SKM-1 (cell line): ENCODE measurements at regions not wholly inside any gene's neighbourhood (a gene's known extent, or its start where the extent isn't known, plus 50 kb on each side); places are given as distances from the start of the nearest gene placed in this dataset.

Source experiments
- DNase-seq: peaks from one replicate; lab custom pipeline; 2025; ENCODE audit not compliant: unreplicated experiment; lab: John Stamatoyannopoulos, UW

DNA sequence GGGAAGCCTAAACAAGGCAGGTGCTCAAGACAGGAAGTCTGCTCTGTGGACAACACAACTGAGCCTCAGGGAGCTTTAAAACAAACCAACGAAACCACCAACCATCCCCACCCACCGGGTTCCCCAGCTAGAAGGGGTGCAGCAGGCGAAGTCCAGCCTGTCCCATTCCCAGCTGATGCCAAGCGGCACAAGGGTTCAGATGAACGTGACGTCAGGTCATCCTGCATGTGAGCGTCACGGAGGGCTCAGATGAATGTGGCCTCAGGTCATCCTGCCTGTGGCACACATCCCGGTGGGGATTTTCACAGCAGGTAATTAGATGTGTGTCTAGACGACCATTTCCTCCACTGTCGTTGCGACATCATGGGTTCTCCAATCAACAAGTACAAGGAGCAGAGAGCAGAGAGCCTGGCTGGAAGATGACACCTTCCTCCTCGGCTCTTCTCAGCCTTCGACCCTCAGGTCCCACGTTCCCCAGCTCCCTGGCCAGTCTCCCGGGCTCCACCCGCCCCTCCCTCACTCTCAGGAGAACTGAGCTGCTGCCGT lies 246.5 kb downstream of the FOXL1 start:
- DNase-seq = no peak

GRCh38 chr16:86825631-86826030 lies 247.3 kb downstream of the FOXL1 start:
- no peak for DNase-seq

DNA sequence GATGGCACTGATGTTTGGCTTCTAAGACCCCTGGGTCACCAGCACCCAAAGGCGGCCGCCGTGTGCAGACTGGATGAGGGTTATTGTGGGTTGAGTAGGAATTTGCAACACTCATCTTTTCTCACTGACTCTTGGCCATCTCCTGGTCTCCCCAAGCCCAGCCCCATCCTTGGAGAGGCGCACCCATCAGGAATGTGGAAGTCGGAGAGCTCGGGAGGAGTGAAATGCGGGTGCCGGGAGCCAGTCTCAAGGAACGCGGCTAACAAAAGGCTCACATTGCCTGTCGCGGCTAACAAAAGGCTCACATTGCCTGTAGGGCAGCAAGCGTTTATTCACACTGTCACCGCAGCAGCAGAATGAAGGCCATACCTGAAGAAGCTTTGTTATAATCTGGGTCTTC lies 248.6 kb downstream of the FOXL1 start:
- DNase-seq = no peak

DNA sequence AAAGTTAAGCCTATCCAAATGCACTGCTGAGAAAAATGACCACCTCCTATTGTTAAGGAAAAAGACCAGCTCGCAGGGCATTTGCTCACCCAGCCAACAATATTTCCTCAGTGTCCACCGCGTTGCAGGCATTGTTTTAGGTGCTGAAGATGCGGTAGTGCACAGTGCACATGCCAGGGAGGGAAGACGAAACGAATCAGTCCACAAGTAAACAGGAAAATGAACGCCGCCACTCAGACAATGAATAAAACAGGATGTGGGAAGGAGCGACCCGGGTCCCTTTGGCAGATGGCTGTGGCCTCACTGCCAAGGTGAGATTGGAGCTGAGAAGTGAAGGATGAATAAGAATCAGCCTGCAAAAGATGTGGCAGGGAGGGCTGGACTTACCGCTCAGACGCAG lies 249.2 kb downstream of the FOXL1 start:
- no peak for DNase-seq

GRCh38 chr16:86828202-86828601 lies 249.9 kb downstream of the FOXL1 start:
- no peak for DNase-seq

- no peak for DNase-seq
These were observed 250.3 kb downstream of the FOXL1 start for GRCh38 chr16:86828653-86829052.

DNA sequence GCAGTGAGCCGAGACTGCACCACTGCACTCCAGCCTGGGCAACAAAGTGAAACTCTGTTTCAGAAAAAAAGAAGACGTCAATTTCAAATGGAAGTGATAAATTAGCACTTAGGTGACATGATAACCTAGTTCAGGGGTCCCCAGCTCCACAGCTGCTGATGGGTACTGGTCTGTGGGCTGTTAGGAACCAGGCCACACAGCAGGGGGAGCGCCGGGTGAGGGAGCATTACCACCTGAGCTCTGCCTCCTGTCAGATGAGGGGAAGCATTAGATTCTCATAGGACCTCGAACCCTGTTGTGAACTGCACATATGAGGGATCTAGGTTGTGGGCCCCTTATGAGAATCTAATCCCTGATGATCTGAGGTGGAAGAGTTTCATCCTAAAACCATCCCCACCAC lies 253.0 kb downstream of the FOXL1 start:
- no peak for DNase-seq

GRCh38 chr16:86833136-86833535 lies 254.8 kb downstream of the FOXL1 start:
- no peak for DNase-seq

GRCh38 chr16:86834451-86835035 lies 256.2 kb downstream of the FOXL1 start:
- DNase-seq = no peak

DNA sequence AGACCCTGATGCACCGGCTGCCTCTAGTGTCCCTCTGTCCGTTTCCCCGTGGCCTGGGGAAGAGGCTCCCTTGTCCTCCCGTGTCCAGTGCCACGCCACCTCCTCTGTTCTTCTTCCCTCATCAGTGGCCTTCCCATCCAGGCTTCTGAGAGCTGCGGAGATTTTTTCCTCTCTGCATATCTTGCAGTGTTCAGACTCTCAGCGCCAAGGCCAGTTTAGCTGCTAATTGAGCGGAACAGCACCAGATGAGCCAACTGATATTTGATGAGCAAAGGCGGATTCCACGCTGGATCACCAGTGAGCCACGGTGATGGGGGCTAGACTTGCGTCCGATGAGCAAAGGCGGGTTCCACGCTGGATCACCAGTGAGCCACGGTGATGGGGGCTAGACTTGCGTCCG lies 257.6 kb downstream of the FOXL1 start:
- no peak for DNase-seq

DNA sequence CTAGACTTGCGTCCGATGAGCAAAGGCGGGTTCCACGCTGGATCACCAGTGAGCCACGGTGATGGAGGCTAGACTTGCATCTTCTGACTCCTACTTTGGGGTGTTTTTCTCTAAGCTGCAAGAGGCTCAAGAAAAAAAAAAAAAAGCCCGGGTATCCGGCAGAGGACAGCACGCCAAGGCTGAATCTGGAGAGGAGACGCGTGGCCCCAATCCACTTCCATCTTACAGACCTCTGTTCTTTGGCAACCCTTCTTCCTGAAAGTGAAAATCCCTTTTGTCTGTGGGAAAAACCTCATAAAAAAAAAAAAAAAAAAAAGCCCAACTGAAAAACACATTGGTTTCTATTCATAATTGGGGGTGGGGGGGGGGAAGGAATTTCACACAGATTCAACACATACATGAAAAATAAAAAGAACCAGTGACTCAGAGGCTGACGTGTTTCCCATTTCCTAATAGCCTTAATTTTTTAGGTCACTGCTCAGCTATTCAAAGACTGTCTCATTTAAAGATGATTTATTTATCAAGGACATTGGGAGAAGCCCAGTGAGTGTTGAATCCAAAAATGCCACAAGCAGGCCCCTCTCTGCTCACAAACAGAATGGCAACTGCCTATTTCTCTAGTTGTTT lies 258.3 kb downstream of the FOXL1 start:
- no peak for DNase-seq

- no peak for DNase-seq
These were observed 265.5 kb downstream of the FOXL1 start for GRCh38 chr16:86843812-86844211.

DNA sequence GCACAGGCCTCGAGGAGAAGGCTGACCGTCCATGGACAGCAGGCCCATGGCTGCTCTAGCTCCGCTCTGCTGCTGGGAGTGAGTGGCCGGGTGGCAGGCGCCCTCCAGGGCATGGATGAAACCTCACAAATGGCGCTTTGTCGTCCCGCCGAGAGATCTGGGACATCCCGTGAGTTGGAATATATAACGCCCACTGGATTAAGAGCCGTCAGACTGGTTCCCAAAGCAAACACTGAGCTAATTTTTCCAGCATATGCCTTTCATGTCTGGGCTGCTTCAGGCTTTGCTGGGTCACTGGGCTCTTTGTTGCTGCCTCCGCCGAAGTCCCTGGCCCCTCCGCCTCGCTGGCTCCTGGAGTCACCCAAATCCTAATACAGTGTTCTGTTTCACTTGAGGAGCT lies 266.3 kb downstream of the FOXL1 start:
- DNase-seq = no peak

DNA sequence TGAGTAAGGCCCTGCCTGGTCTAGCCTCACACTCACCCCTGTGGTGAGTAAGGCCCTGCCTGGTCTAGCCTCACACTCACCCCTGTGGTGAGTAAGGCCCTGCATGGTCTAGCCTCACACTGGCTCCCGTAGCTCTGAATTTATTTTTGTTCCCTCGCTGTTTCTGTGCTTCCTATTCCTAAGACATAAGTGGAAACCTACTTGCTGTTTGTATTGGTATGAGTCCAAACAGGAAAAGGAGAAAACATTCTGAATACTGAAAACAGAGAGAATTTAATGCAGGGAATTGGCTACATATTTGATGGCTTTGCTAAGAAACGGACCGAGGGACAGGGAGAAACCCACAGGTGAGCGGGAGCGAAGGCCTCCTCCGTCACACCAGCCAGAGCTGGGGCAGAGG lies 267.8 kb downstream of the FOXL1 start:
- DNase-seq = no peak

- no peak for DNase-seq
These were observed 270.5 kb downstream of the FOXL1 start for GRCh38 chr16:86848821-86849220.

DNA sequence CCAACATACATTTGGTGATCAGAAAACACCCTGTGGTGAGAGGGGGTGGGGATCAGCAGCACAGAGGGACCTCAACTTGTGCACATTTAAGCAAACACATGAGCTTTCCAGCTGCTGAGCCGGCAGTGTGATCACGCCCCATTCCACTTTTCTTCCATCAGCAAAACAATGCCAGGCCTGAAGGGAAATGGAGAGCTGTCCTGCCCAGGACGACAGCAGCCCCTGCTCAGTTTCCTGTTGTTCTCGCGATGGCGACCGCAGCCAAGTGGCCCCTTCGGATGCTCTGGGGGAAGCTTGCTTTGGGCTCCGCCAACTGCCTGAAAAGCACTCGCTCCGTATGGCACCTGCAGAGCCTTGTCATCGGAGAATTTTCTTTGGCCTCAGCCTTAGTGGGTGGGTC lies 272.3 kb downstream of the FOXL1 start:
- DNase-seq = no peak

DNA sequence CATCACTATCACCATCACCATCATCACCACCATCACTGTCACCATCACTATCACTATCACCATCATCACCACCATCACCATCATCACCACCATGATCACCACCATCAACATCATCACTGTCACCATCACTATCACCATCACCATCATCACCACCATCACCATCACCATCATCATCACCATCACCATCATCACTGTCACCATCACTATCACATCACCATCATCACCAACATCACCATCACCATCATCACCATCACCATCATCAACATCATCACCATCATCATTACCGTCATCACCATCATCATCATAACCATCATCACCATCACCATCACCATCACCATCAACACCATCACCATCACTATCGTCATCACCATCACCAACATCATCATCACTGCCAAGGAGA lies 273.8 kb downstream of the FOXL1 start:
- DNase-seq = no peak

DNA sequence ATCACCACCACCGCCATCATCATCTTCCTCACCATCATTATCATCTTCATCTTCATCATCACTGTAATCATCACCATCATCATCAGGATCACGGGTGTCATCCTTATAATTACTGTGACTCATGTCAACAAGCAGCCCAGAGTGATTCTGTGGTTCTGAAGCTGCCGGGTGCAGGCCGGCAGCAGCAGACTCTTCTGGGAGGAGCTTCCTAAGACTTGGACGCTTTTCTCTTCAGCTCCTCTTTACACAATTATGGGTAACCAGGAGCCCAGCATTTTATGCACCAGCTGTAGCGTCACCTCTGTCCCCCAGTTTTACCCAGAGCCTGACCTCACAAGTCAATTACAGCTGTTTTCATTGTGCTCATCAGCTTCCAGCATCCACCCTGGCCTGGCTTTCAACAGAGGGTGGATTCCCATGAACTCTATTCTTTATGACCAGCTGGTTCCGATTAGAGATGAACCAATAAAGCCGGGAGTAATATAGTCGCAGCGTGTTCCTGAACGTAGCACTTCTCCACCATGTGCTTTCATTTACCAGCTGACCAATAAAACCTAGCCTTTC lies 275.8 kb downstream of the FOXL1 start:
- no peak for DNase-seq

DNA sequence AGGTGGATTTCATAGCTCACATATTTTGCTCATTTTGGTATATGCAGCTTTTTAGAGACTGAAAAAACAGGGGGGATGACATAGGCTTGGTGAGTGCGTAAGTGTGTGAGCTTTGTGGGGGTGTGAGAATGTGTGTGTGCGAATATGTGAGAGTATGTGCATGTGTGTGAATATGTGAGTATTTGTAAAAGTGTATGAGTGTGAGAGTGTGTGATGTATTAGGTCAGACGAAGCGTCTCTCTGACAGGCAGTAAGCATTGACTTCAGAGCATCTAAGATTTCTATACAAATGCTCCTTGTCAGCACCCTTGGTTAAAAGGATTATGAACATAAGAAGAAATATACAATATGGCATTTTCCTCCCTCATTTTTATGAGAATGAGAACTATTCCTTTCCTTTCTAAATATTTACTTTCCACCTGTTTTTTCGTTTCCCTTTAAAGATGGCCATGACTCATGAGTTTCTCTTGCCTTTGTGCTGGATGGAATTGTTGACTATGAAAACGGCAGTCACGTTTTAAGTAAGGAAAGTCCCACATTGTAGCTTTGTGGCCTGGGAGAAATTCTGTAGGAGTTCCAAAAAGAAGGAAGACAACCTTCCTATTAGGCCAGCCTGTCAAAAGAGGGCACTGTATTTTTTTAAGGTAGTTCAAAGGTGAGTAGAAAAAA lies 276.4 kb downstream of the FOXL1 start:
- no peak for DNase-seq

DNA sequence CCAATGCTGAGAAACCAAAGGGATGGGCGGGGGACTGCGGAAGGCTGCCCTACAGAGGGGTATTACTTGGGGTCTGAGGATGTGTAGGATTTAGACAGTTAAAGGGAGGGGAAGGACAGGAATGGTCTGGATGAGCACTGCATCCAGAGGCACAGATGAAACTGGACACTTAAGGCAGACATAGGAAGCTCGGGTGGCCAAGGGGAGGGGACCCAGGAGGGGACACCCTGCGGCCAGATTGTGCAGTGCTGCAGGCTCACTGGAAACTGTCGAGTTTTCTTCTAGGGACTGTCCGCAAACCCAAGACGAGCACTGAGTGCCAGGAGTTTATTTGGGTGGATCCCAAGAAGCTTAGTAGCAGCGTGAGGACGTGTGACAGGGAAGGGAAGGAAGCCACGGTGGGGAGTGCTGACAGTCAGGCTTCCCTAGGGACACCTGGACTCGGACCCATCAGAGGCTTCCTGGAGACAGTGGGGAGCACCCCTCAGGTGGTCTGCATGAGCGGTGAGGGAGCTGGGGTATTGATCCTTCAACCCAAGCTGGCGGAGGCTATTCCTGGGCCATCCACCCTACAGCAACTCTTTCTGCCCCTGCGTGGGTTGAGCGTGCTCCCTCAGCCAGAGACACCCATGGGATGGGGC lies 278.7 kb downstream of the FOXL1 start:
- DNase-seq = no peak

DNA sequence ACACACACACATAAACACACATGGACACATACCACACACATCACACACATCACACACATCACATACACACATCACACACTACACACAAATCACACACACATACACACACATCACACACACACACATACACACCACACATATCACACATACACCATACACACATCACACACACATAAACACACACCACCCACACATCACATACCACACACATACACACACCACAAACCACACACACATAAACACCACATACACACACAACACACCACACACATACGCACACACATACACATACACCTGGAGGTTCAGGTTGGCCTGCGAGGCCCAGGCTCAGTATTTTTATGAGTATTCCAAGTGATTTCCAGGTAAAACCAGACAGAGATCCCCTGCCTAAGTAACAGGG lies 279.5 kb downstream of the FOXL1 start:
- no peak for DNase-seq

DNA sequence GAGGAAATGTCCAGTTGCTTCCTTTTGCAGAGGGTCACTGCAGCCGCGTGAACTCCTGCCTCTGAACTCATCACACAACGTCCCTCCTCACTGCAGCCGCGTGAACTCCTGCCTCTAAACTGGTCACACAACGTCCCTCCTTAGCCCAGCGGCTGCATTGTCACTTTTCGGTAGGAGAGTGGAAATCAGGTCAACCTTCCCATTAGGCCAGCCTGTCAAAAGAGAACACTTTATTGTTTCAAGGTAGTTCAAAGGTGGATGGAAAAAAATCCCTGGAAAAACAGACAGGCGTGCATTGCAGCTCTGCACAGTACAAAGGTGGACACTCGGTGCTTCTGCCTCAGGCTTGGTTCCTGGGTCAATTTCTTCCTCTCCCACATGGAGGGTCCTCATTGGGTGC lies 280.2 kb downstream of the FOXL1 start:
- no peak for DNase-seq
